ENCODE measurements at regions not wholly inside any gene's neighbourhood (a gene's known extent, or its start where the extent isn't known, plus 50 kb on each side); places are given as distances from the start of the nearest gene placed in this dataset.

GRCh38 chr14:103277931-103278330 lies 56.1 kb upstream of the EIF5 start:
- Histone ChIP-seq H3K4me1 (no peaks in the 10 kb centered on the region), H3K4me3 (no peak overlapping the region), H3K4me2 (no peak overlapping the region), H3K36me3 (no peaks in the 10 kb centered on the region), H3K9ac (no peak overlapping the region), H3F3A (ENCODE audit: low read depth) (peaks cover 14% of the 10 kb centered on the region), H2AFZ (replicated peaks) (no peak overlapping the region), H3K9me3 (ENCODE audit: low read depth) (no peaks in the 10 kb centered on the region), H3K27ac (no peak overlapping the region), H3K79me2 (ENCODE audit: low read depth) (no peaks in the 10 kb centered on the region), H4K20me1 (ENCODE audit: low read depth) (no peaks in the 10 kb centered on the region), H3K27me3 (peaks cover 50% of the 10 kb centered on the region)
- Mint-ChIP-seq H3K27ac (no peak overlapping the region), H3K9me3 (peaks cover 15% of the 10 kb centered on the region), H3K4me3 (peak overlapping the region; percentile 55), H3K4me1 (no peaks in the 10 kb centered on the region), H3K27me3 (ENCODE audit: insufficient read depth, low read depth) (peaks cover 36% of the 10 kb centered on the region), H3K36me3 (no peaks in the 10 kb centered on the region)
- TF ChIP-seq EZH2phosphoT487 (IDR thresholded peaks at IDR 0.05) (no peak), EZH2 (IDR thresholded peaks at IDR 0.05) (no peak), CTCF (IDR thresholded peaks at IDR 0.05) (no peak)
- DNase-seq (ENCODE audit: low spot score), result no peak

GRCh38 chr14:103279142-103280025 lies 54.7 kb upstream of the EIF5 start:
- H4K20me1 ChIP-seq (ENCODE audit: low read depth), result no peaks in the 10 kb centered on the region
- Mint-ChIP-seq H3K9me3 (peaks cover 15% of the 10 kb centered on the region), H3K4me1 (no peaks in the 10 kb centered on the region), H3K27me3 (ENCODE audit: insufficient read depth, low read depth) (peaks cover 36% of the 10 kb centered on the region), H3K36me3 (no peaks in the 10 kb centered on the region), H3K4me3 (no peak overlapping the region), H3K27ac (no peak overlapping the region)
- no peaks in the 10 kb centered on the region for H3K9me3 ChIP-seq (ENCODE audit: low read depth)
- peak overlapping the region; percentile 28 for H2AFZ ChIP-seq (replicated peaks)
- no peaks in the 10 kb centered on the region for H3K36me3 ChIP-seq
- H3K9ac ChIP-seq, result no peak overlapping the region
- peak overlapping the region; percentile 75 for H3K4me2 ChIP-seq
- H3K27me3 ChIP-seq, result peaks cover 44% of the 10 kb centered on the region
- H3K79me2 ChIP-seq (ENCODE audit: low read depth), result no peaks in the 10 kb centered on the region
- peak overlapping the region; percentile 43 for H3K4me3 ChIP-seq
- H3K27ac ChIP-seq, result no peak overlapping the region
- peaks cover 14% of the 10 kb centered on the region for H3F3A ChIP-seq (ENCODE audit: low read depth)
- TF ChIP-seq CTCF (IDR thresholded peaks at IDR 0.05), result no peak
- TF ChIP-seq EZH2 (IDR thresholded peaks at IDR 0.05), result peak; percentile 83
- peak; percentile 72 for TF ChIP-seq EZH2phosphoT487 (IDR thresholded peaks at IDR 0.05)
- H3K4me1 ChIP-seq, result peaks cover 1% of the 10 kb centered on the region
- DNase-seq (ENCODE audit: low spot score), result peak; percentile 42

- Mint-ChIP-seq H3K36me3 (no peaks in the 10 kb centered on the region), H3K27ac (no peak overlapping the region), H3K27me3 (ENCODE audit: insufficient read depth, low read depth) (peaks cover 33% of the 10 kb centered on the region), H3K4me3 (no peak overlapping the region), H3K9me3 (peaks cover 6% of the 10 kb centered on the region), H3K4me1 (no peaks in the 10 kb centered on the region)
- DNase-seq (ENCODE audit: low spot score), result no peak
- Histone ChIP-seq H4K20me1 (ENCODE audit: low read depth) (no peaks in the 10 kb centered on the region), H3K79me2 (ENCODE audit: low read depth) (no peaks in the 10 kb centered on the region), H3K9ac (no peak overlapping the region), H3K27ac (no peak overlapping the region), H2AFZ (replicated peaks) (no peak overlapping the region), H3K36me3 (no peaks in the 10 kb centered on the region), H3K4me3 (no peak overlapping the region), H3K27me3 (peaks cover 44% of the 10 kb centered on the region), H3K9me3 (ENCODE audit: low read depth) (no peaks in the 10 kb centered on the region), H3F3A (ENCODE audit: low read depth) (peaks cover 14% of the 10 kb centered on the region), H3K4me2 (no peak overlapping the region), H3K4me1 (peaks cover 6% of the 10 kb centered on the region)
- no peak for TF ChIP-seq EZH2 (IDR thresholded peaks at IDR 0.05)
- TF ChIP-seq EZH2phosphoT487 (IDR thresholded peaks at IDR 0.05), result no peak
- TF ChIP-seq CTCF (IDR thresholded peaks at IDR 0.05), result no peak
These were observed 53.6 kb upstream of the EIF5 start for GRCh38 chr14:103280278-103280928.
